ENCODE measurements at regions not wholly inside any gene's neighbourhood (a gene's known extent, or its start where the extent isn't known, plus 50 kb on each side); places are given as distances from the start of the nearest gene placed in this dataset.

GRCh38 chr4:145234091-145234706 lies 53.8 kb upstream of the OTUD4 start:
- no peak for TF ChIP-seq EP300 (IDR thresholded peaks at IDR 0.05)
- no peak for TF ChIP-seq POLR2AphosphoS5 (IDR thresholded peaks at IDR 0.05)
